Posterior cingulate gyrus (tissue), 11 donors: ENCODE measurements at regions not wholly inside any gene's neighbourhood (a gene's known extent, or its start where the extent isn't known, plus 50 kb on each side); places are given as distances from the start of the nearest gene placed in this dataset.
"Not testable (repeated sequence)": the region's sequence is repeated elsewhere in the genome, so short reads cannot be mapped to it uniquely, and the experiment has no call there.

ENCODE experiments used
- DNase-seq, 10 donors: peaks; one replicate each; pipeline versions ENCODE4 v3.0.0 to v3.0.0-alpha.2; 2020 to 2021; ENCODE audit warnings: mixed read lengths in 3 of 10
- intact Hi-C: fragments of 100-400 bp; cut with DNase I; formaldehyde crosslinking; loops from one replicate; pipeline ENCODE4 v1.15.1; 2023

GRCh38 chr5:162929104-162929503 is 508.3 kb upstream of the CCNG1 start:
- no peak for DNase-seq
- intact Hi-C loops = no loop called here

- intact Hi-C loops = no loop called here
- DNase-seq = no peak
Measured at GRCh38 chr5:162931501-162931900, 505.9 kb upstream of the CCNG1 start.

- intact Hi-C loops = no loop called here
- DNase-seq = no peak
Measured at GRCh38 chr5:162939991-162940390, 497.4 kb upstream of the CCNG1 start.

- intact Hi-C loops = no loop called here
- DNase-seq = no peak
Measured at GRCh38 chr5:162948677-162949076, 488.7 kb upstream of the CCNG1 start.

GRCh38 chr5:162956570-162956969 is 480.8 kb upstream of the CCNG1 start:
- no peak for DNase-seq
- intact Hi-C loops = no loop called here

- DNase-seq = peak in 1 of 10 donors; percentile 74
Measured at GRCh38 chr5:162964144-162964543, 473.3 kb upstream of the CCNG1 start.

GRCh38 chr5:162990063-162990462 is 447.3 kb upstream of the CCNG1 start:
- no peak for DNase-seq
- intact Hi-C loops = no loop called here

More at GRCh38 chr5:162964144-162964543, 473.3 kb upstream of the CCNG1 start:
- intact Hi-C loops = not testable (repeated sequence)

- intact Hi-C loops = no loop called here
- DNase-seq = no peak
Measured at GRCh38 chr5:162990856-162991497, 446.4 kb upstream of the CCNG1 start.

GRCh38 chr5:162995568-162995967 is 441.8 kb upstream of the CCNG1 start:
- DNase-seq = no peak
- intact Hi-C loops = no loop called here

- DNase-seq = no peak
- intact Hi-C loops = no loop called here
Measured at GRCh38 chr5:162996053-162996452, 441.3 kb upstream of the CCNG1 start.

GRCh38 chr5:163005949-163006348 is 431.4 kb upstream of the CCNG1 start:
- no peak for DNase-seq
- intact Hi-C loops = no loop called here

- DNase-seq = no peak
- intact Hi-C loops = no loop called here
Measured at GRCh38 chr5:163022582-163023128, 414.7 kb upstream of the CCNG1 start.

GRCh38 chr5:163023846-163024245 is 413.5 kb upstream of the CCNG1 start:
- intact Hi-C loops = no loop called here
- DNase-seq = no peak

- no peak for DNase-seq
- intact Hi-C loops = no loop called here
Measured at GRCh38 chr5:163024936-163025335, 412.5 kb upstream of the CCNG1 start.

GRCh38 chr5:163033656-163034055 is 403.7 kb upstream of the CCNG1 start:
- DNase-seq = no peak
- intact Hi-C loops = no loop called here

- intact Hi-C loops = no loop called here
- peak in 1 of 10 donors; percentile 36 for DNase-seq
Measured at GRCh38 chr5:163041254-163041653, 396.1 kb upstream of the CCNG1 start.

- intact Hi-C loops = no loop called here
- DNase-seq = no peak
Measured at GRCh38 chr5:163079618-163080017, 357.8 kb upstream of the CCNG1 start.

GRCh38 chr5:163089230-163089629 is 348.2 kb upstream of the CCNG1 start:
- intact Hi-C loops = no loop called here

GRCh38 chr5:163089926-163090325 is 347.5 kb upstream of the CCNG1 start:
- intact Hi-C loops = no loop called here
- no peak for DNase-seq

More at GRCh38 chr5:163089230-163089629, 348.2 kb upstream of the CCNG1 start:
- DNase-seq = no peak

- intact Hi-C loops = no loop called here
- DNase-seq = no peak
Measured at GRCh38 chr5:163094492-163095180, 342.8 kb upstream of the CCNG1 start.

- no peak for DNase-seq
- intact Hi-C loops = no loop called here
Measured at GRCh38 chr5:163104464-163104863, 332.9 kb upstream of the CCNG1 start.

GRCh38 chr5:163105456-163105855 is 331.9 kb upstream of the CCNG1 start:
- intact Hi-C loops = no loop called here
- peak in 5 of 10 donors; percentile 4 to 80 (median 17) for DNase-seq
